NCI-H2081 (cell line): ENCODE measurements at regions not wholly inside any gene's neighbourhood (a gene's known extent, or its start where the extent isn't known, plus 50 kb on each side); places are given as distances from the start of the nearest gene placed in this dataset.

ENCODE experiments used
- DNase-seq, 2 experiments: peaks; one replicate each; lab custom pipeline; 2025; lab: John Stamatoyannopoulos, UW

DNA sequence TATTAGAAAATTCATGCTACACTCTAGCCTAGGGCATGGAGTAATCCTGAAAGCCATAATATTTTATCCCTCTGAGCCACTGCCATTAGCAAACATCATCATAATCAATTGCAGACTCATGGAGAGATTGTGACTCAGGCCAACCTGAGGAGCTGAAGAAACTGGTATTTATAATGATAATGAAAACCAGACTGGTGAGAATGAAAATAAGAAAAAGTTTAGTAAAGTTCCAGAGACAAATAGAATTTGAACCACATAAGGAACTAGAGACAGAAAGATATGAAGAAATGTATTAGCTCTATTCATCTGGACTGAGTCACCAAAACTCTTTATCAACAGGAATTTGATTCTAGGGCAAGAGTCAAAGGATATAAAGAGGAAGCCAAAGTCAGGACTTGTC is 158.7 kb downstream of the DRD1 start:
- DNase-seq: no peak

DNA sequence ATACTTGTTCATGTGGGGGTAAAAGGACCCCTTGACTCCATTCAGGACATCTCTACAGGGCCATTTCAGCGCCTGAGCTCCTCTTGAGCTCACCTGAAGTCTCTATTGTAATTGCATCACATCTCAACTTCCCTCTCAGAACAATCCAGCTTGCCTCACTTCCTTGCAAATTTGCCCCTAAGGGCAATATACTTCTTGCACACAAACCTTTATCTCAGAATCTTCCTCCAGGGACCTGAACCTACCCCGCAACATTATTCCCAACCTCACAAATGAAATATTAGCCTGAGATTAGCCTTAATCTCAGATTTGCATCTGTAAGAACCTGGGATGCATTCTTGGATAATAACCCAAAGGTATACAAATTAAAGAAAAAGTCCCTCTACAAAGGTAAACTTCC is 159.2 kb downstream of the DRD1 start:
- no peak for DNase-seq

DNA sequence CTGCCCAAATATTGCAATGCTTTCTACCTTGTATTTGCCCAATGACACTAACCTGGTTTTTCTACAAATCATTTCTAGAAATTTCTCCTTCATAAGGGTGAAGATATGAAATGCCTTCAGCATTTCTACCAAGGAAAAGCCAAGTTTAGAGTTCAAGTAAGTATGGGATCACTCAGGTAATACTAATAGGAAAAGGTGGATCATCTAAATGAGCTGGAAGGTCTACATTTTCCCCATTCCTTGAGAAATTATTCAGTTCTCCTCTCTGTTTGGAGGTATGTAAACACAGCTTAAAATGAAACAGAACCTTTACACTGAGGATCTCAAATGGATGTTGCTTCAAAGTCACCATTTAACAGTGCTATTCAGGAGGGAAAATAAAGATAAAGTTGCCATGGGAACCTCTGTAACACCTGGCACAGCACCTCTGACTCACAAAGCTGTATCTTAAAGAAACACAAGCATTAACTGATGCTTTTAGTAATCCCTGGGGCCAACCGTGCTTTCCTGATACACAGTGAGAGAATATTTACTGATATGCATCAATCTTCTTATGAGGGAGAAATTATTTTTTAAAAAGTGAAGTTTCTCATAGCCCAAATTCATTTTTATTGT is 161.3 kb downstream of the DRD1 start:
- DNase-seq: no peak

DNA sequence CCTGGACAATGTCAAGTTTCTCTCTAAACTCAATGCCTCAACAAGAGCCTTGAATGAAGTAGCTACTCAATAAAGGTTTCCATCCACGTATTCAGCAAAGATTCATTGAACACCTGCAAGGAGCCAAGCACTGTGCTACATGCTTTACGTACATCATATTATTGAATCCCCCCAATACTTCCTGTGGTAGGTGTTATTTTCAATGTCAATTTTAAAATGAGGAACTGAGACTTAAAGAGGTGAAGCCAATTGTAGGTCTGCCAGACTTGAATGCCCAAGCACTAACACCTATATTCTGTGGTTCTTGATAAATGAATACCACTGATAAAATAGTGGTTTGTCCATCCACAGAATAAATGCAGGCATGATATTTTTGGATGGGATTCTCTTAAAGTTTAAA is 162.3 kb downstream of the DRD1 start:
- DNase-seq: no peak

DNA sequence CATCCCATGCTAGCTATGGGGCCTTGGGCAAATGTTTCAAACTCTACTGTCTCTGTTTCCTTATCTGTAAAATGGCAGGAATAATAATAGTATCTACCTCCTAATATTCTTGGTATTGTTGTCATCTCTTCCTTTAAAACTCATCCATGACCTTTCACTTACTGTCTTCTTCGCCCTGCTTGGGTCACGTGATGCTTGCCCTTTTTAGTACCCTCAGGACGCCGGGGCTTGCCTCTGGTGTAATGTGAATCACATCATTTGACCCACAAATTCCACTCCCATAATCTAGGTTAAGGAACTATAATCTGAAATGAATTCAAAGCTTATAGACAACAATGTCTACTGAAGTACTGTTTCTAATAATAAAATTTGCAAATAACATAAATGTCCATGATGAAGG is 162.7 kb downstream of the DRD1 start:
- DNase-seq: no peak

DNA sequence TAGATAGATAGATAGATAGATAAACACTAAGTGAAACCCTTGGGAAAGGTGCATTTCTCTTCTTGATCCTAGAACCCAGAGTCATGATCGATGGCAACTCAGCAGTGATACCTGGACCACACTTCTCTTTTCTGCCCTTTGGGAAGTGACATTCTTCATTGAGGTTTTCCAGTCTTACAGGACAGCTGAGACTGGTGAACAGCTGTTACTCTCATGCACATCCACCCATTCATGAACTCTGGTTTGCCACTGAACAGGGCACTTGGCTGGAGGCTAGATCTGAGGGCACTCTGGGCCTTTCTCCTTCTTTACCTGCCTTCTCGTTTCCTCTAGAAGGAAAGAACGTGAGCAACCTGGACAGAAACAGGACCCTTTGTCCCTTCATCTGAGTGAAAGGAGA is 164.5 kb downstream of the DRD1 start:
- no peak for DNase-seq

DNA sequence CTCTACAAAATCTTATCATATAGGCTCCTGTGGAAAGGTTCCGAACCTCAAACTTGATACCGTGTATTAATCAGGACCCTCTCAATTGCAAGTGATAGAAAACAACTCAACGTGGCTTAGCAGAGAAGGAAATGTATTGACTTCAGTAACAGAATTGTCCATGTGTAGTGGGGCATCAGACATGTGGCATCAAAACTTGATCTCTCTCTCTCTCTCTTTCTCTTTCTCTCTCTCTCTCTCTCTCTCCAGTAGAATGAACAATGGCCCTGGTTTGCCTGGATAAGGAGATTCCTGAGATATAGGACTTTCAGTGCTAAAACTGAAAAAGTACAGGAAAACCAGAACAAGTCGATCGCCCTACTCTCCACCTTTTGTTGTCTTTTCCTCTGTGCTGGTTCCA is 168.2 kb downstream of the DRD1 start:
- DNase-seq: no peak

DNA sequence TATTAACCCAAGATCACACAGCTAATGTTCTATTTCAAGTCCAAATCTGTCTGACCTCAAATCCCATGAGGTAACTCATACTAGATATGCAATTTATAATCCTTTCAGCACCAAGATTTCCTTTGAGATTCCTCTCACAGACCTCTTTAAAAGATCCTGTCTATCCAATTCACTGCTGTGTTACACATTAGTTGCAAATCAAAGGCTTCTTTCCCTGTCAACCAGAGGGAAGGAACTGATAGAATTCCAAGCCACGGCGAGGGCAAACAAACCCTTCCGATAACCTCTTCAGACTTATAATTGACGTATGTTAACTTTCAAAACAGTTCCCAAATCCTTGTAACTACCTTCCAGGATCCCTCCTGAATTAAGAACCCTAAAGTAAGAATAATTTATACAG is 168.9 kb downstream of the DRD1 start:
- no peak for DNase-seq

DNA sequence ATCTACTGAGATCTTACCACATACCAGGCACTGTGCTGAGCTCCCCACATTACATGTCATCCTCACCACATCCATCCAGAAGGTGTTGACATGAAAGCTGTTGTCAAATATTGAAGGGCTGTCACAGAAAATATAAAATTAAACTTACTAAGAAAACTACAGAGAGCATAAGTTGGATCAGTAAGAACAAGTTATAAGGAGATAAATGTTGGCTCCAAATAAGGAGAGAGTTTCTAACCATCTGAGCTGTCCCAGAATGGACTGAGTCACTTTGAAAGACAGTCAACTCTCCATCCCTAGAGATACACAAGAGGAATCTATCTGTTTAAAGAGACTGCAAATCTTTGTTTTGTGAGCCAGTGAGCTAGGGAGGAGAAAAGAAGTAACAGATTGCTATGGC is 169.8 kb downstream of the DRD1 start:
- no peak for DNase-seq

DNA sequence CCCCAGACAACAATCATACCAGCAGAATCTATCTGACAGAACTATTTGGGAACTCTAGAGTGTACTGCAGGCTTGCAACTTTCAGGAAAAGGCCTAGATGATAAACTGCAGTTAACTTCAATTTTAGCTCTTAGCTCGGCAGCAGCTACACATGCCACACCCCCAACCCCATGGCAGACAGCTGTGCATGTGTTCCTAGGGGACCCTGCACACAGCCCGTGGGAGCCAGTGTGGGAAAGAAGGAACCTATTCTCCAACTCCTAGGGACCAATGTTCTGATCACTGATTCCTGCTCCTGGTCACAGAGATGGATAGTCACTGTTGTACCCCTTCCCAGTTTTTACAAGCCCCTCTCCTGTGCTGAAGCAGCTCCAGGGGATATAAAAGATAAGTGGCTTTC is 179.6 kb downstream of the DRD1 start:
- DNase-seq: no peak

DNA sequence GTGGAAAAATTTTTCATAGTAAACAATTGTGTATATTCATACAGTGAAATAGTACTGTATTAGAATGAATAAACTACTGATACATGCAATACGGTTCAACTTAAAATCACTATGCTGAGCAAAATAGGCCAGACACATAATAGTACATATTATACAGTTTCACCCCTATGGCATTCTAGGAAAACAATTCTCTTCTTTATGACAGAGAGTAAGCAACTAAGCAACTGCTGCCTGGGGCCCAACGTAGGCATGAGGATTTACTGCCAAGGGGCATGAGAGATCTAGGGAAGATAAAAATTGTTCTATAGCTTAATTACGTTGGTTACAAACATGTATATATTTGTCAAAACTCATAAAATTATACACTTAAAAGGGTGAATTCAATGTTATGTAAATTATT is 180.2 kb downstream of the DRD1 start:
- DNase-seq: no peak

DNA sequence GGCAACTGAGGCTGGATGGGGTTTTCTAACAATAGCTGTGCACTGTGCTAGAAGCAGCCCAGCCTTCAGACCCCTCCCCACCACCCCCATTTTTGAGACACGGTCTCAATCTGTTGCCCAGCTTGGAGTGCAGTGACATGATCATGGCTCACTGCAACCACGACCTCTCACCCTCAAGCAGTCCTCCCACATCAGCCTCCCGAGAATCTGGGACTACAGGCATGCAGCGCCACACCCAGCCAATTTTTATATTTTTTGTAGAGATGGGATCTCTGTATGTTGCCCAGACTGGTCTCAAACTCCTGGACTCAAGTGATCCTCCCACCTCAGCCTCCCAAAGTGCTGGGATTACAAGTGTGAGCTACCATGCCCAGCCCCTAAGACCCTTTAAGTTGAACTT is 182.5 kb downstream of the DRD1 start:
- no peak for DNase-seq

DNA sequence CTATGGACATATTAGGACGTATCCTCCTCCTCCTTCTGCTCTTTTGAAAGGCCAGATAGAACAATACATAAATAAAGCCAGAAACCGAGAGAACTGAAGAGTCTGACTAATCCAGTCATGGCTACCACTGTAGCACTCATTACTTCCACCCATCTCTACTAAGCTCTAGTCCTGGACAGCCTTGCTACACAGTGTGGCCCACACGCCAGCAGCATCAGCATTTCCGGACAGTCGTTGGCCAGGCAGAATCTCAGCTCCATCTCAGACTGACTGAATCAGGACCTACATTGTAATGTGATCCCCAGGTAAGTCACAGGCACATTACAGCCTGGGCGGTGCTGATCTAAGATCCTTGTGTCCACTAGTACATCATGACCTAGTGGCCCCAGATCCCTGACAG is 182.9 kb downstream of the DRD1 start:
- DNase-seq: no peak

DNA sequence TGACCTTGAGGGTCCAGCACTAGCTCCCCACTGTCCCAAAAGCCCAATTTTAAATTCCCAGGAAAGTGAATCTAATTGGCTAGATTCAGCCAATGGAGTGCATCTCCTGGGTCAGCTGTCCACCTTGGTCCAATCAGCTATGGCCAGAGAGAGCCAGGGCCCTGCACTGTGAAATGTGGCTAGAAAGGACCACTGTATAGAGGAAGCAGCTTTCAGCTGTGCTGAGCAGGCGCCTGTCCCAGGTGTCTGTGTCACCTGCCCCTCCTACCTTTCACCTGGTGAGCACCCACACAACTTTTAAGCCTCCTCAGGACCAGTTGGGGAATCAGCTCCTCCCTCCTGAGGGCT is 186.2 kb downstream of the DRD1 start:
- no peak for DNase-seq

DNA sequence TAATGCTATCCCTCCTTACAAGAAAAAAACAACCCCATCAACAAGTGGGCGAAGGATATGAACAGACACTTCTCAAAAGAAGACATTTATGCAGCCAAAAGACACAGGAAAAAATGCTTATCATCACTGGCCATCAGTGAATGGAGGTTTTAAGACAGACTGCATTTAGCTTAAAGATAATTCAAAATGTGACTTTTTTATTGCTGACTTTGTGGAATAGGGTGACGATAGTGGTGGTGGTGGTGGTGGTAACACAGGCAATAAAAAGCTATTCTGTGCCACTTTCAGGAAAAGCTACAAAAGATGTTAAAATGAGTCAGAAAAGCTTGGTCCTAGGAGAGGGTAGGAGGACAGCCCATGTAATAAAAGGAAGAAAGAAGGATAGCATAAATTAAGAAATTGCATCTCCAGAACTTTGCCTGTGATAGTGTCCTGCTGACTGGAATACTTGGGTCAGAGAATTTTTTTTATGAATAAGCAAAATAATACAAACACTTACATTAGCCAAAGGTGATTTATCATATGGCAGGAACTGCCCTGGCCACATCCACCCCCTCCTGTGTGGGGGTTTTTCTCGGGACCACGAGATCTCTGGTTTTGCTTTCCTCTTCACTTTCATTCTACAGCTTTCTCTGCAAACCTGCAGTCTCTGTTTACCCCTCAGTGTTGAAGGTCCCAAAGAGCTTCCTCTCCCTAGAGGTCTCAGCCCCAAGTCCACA is 186.7 kb downstream of the DRD1 start:
- DNase-seq: no peak

DNA sequence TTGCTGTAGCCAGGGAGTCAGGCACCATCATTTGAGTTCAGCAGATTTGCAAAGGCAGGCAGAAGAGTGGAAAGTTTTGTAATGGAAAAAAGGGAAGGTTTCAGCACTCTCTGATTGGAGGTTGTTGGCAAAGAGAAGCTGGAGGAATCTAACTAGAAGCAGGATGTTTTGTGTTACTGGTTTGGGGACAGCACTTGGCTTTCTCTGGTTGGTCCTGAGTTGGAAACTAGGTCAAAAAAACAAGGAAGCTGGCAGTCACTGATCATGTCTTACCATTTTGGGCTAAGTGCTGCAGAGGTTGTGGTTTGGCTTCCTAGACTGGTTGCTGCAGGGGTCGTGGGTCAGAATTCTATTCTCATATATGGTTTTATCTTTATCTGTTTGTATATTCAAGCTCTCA is 189.8 kb downstream of the DRD1 start:
- DNase-seq: no peak

DNA sequence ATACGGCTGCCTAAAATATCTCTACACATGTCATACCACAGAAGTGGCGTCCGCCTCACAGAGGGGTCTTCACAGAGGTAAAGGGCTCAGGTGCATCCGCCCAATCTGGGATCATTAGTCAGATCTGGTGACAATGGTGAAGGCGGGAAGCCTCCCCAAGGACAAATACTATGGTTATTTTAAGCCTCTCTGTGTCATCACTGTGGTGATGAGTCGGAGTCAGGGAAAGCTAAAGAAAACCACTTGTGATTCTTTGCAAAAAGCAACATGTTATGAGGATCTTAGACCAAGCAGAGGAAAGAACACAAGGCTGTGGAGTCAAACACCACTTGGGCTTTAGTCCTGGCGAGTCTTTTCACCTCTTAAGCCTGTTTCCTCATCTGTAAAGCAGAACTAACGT is 190.4 kb downstream of the DRD1 start:
- DNase-seq: no peak

DNA sequence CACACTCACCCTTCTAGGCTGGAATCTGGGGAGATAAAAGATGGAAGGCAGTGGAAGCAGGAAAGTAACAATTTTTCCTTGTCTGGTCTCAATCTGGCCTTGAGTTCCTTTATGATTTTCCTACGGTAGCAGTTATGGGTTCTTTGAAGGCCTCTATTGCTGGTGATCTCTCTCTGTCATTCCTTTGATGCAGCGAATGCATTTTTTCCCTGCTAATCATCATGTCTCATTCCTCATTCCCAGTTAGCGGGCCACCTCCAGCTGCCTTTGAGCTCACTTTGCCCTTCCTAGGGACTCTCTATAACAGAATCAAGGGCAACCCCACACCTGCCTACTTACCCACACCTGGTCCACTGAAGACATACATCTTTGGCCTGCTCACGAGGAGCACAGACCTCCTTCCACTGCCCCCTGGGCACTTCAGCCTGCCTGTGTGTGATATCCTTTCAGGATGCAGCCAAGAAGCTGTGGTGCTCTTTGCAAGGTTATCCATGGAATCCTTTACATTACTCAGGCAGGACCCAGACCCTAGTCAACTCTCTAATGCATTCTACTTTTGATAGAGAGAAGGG is 191.7 kb downstream of the DRD1 start:
- no peak for DNase-seq

DNA sequence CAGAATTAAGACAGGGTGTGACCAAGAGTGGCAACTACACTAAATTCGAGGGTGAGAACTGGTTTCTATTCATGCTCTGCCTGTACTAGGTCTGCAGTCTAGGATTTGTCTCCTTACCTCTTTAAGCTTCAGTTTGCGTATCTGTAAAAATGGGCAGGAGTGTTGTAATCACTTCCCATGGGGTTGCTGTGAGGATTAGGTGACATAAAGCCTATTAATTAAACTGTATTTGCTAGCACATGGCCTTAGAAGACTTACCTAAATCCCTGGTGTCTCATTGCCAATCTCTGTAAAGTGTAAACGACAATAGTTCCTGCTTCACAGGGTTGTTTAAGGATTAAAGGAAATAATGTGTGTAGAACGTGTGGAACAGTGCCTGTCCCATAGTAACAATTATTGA is 193.6 kb downstream of the DRD1 start:
- no peak for DNase-seq

DNA sequence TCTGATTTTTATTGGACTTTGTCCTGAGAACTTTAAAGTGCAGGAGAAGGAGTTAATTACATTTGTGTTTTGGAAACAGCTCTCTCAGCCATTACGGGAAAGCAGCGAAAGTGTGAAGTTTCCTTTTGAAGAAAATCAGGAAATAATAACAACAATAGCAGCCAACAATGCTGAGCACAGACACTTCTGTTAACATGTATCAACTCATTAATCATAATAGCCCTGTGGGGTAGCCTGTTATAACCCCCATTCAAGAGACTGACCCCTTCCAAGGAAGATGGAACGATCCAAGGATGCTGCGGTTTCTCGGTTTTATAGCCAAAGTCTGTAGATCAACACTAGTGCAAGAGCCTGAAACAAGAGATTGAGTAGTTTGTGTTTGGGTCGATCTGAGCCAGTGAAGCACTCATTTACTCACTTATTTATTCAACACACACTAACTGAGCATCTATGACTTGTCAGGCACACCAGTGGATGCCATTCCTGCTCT is 195.5 kb downstream of the DRD1 start:
- no peak for DNase-seq

DNA sequence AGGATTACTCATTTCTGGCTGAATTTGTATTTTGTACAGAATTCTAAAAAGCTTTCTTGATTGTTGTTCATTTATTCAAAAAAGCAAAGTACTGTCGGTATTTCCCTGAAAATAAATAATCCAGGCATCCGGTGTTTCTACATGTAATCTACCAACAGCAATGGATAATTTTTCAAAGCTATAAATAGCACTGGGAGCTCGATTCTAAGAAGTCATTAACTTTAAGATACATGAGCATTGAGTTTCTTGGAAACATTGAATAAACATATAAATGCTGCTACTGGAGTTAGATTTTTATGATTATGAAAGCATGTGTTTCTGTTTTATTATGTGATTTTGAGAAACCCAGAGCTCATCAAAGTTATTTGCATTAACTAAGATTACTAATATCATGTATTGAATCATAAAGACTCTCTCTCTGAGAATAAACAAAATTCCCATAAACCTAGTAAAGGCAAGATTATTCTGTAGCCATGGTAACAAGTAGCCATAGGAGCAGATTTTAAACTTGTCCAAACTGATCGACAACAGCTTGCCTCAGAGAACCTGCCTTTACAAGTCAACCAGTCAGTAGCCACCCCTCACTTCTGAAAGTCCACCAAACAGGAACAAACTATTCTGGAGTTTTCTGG is 197.0 kb downstream of the DRD1 start:
- DNase-seq: no peak

DNA sequence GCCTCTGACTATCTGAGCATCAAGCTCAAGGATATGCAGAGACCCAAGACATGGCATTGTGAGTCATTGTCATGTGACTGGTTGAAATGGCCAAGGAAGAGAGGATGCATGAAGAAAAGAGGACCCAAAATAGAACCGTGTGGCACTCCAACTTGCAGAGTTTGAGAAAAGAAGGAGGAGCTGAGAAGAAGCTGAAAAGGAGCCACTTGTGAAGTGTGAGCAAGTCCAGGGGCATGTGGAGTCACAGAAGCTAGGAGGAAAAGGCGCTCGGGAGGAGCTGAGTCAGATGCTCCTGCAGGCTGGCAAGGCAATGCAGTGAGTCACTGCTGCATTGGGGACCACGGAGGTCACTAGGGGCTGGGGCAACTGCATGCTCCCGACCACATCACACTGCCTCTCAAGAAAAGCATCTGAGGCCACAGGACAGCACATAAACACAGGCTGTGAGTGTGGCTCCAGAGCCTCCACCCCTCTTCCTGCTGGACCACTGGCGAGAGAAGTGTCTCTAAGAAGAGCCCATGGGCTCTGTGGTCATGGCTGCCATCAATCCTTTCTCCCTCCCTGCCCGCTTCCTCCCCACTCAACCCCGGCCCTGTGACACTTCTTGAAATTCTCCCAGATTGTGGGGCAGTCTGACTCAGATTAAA is 197.6 kb downstream of the DRD1 start:
- no peak for DNase-seq

DNA sequence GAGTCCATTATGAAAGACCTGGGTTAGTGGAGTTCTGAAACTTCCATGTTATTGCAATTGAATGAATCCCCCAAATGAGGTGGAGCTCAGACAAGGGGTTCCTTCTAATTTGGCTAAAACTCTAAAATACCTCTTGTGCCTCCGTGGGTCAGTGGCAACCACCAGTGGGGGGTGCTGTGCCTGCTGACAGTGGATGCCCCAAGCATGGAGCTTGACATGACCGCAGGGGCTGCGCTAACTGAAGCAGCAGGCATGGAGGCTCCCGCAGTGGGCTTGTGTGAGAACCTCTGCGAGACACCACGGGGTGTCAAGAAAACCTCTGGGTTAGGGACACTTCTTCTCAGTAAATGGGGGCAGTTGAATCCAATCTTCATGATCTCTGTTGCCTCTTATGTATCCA is 200.5 kb downstream of the DRD1 start:
- no peak for DNase-seq
